GM12891 (cell line): ENCODE measurements at regions not wholly inside any gene's neighbourhood (a gene's known extent, or its start where the extent isn't known, plus 50 kb on each side); places are given as distances from the start of the nearest gene placed in this dataset.

ENCODE experiments used
- PAX5 ChIP-seq: IDR thresholded peaks from 2 replicates; pipeline ENCODE4 v1.6.1; 2011; ENCODE audit warnings: low read length, moderate library complexity, mild to moderate bottlenecking; ENCODE audit not compliant: insufficient read depth, severe bottlenecking
- POLR2A ChIP-seq: IDR thresholded peaks from 2 replicates; pipeline ENCODE4 v1.6.1; 2011; ENCODE audit warnings: low read depth, low read length, control low read depth
- POLR2AphosphoS5 ChIP-seq: IDR thresholded peaks from 2 replicates; pipeline ENCODE4 v1.6.1; 2011; ENCODE audit warnings: low read depth, low read length, control low read depth
- POU2F2 ChIP-seq: IDR thresholded peaks from 2 replicates; pipeline ENCODE4 v1.6.1; 2011; ENCODE audit warnings: low read depth, mild to moderate bottlenecking, control low read depth, low read length, moderate library complexity
- SPI1 ChIP-seq: IDR thresholded peaks from 2 replicates; pipeline ENCODE4 v1.6.1; 2011; ENCODE audit warnings: low read depth, low read length, control low read depth
- TAF1 ChIP-seq: IDR thresholded peaks from 2 replicates; pipeline ENCODE4 v1.6.1; 2011; ENCODE audit warnings: low read depth, low read length, control low read depth

DNA sequence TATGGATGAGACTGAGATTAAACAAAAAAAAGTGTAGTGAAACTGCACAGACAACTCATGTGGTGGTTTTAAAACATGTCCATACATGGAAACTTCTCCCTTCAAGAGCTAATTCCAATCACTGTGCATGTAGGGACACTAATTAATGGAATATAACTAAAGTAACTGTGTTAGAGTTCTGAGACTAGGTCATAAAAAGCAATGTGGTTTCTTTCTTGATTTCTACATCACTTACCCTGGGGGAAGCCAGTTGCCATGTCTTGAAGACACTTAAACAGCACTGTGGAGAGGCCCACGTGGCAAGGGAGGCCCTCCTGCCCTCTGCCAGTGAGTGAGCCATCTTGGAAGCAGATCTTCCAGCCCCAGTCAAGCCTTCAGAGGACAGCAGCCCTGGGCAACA is 118.2 kb upstream of the DST start:
- TF ChIP-seq POLR2A (no peak), TAF1 (no peak), POU2F2 (no peak), POLR2AphosphoS5 (no peak), SPI1 (no peak), PAX5 (no peak)
